ENCODE measurements at regions not wholly inside any gene's neighbourhood (a gene's known extent, or its start where the extent isn't known, plus 50 kb on each side); places are given as distances from the start of the nearest gene placed in this dataset.
A peak's percentile ranks its signal among the peaks of the same experiment; 100 is the strongest.
"Not testable (repeated sequence)": the region's sequence is repeated elsewhere in the genome, so short reads cannot be mapped to it uniquely, and the experiment has no call there.

GRCh38 chr1:22331618-22332423 lies 119.8 kb upstream of the ZBTB40 start:
- no peak for DNase-seq (ENCODE audit: low spot score)

GRCh38 chr1:22332424-22332717 lies 119.3 kb upstream of the ZBTB40 start:
- DNase-seq (ENCODE audit: low spot score) = no peak

- no peak for DNase-seq (ENCODE audit: low spot score)
Measured at GRCh38 chr1:22332795-22333499, 118.7 kb upstream of the ZBTB40 start.

- no peak for DNase-seq (ENCODE audit: low spot score)
Measured at GRCh38 chr1:22333516-22334121, 118.0 kb upstream of the ZBTB40 start.

- DNase-seq (ENCODE audit: low spot score) = no peak
Measured at GRCh38 chr1:22334860-22335550, 116.6 kb upstream of the ZBTB40 start.

- not testable (repeated sequence) for DNase-seq (ENCODE audit: low spot score)
Measured at GRCh38 chr1:22336274-22336673, 115.4 kb upstream of the ZBTB40 start.

GRCh38 chr1:22336696-22337545 lies 114.7 kb upstream of the ZBTB40 start:
- DNase-seq (ENCODE audit: low spot score) = not testable (repeated sequence)

- no peak for DNase-seq (ENCODE audit: low spot score)
Measured at GRCh38 chr1:22338071-22338765, 113.4 kb upstream of the ZBTB40 start.

GRCh38 chr1:22339237-22339636 lies 112.4 kb upstream of the ZBTB40 start:
- no peak for DNase-seq (ENCODE audit: low spot score)

- no peak for DNase-seq (ENCODE audit: low spot score)
Measured at GRCh38 chr1:22340066-22340465, 111.6 kb upstream of the ZBTB40 start.

GRCh38 chr1:22340873-22341272 lies 110.8 kb upstream of the ZBTB40 start:
- DNase-seq (ENCODE audit: low spot score) = no peak

GRCh38 chr1:22341791-22342605 lies 109.7 kb upstream of the ZBTB40 start:
- no peak for DNase-seq (ENCODE audit: low spot score)

- no peak for DNase-seq (ENCODE audit: low spot score)
Measured at GRCh38 chr1:22342734-22343191, 108.9 kb upstream of the ZBTB40 start.

GRCh38 chr1:22343456-22344328 lies 108.0 kb upstream of the ZBTB40 start:
- DNase-seq (ENCODE audit: low spot score) = no peak

GRCh38 chr1:22344329-22344630 lies 107.4 kb upstream of the ZBTB40 start:
- no peak for DNase-seq (ENCODE audit: low spot score)

- DNase-seq (ENCODE audit: low spot score) = no peak
Measured at GRCh38 chr1:22344851-22345560, 106.6 kb upstream of the ZBTB40 start.

- DNase-seq (ENCODE audit: low spot score) = peak; percentile 13
Measured at GRCh38 chr1:22347854-22348760, 103.5 kb upstream of the ZBTB40 start.

Data from HT-29 (cell line).